Omental fat pad (tissue), 3 donors: ENCODE measurements at regions not wholly inside any gene's neighbourhood (a gene's known extent, or its start where the extent isn't known, plus 50 kb on each side); places are given as distances from the start of the nearest gene placed in this dataset.

Experiments
- ATAC-seq: fragments of 150-250 bp; one replicate; pipeline ENCODE4 v1.9.1; 2016; ENCODE audit warnings: mild to moderate bottlenecking, moderate library complexity; ENCODE audit not compliant: low FRiP score
- DNase-seq: peaks from one replicate; pipeline ENCODE4 v3.0.0-alpha.2; 2019; ENCODE audit warnings: low spot score
- TF ChIP-seq, protein P1 (sequence below), 3 donors: fragments of 450-650 bp; IDR thresholded peaks; one replicate each; pipeline ENCODE4 v1.5.1; 2016 to 2017; ENCODE audit warnings: antibody characterized with exemption in 3 of 3, mild to moderate bottlenecking in 3 of 3, moderate library complexity in 2 of 3

DNA sequence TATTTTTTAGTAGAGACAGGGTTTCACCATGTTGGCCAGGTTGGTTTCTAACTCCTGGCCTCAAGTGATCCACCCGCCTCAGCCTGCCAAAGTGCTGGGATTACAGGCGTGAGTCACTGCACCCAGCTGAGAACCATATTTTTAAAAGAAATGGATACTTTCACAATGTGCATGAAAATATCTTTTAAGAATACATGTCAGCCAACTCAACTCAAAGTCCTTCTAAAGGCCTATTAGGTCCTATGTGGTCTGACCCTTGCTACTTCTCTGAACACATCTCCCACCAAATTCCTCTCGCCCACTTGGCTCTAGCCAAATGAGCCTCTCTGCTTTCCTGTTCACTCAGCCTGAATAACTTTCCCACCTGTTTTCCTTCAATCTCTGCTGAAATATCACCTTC, 119.6 kb downstream of the MTX2 start:
- DNase-seq = no peak
- TF ChIP-seq, protein P1, sequence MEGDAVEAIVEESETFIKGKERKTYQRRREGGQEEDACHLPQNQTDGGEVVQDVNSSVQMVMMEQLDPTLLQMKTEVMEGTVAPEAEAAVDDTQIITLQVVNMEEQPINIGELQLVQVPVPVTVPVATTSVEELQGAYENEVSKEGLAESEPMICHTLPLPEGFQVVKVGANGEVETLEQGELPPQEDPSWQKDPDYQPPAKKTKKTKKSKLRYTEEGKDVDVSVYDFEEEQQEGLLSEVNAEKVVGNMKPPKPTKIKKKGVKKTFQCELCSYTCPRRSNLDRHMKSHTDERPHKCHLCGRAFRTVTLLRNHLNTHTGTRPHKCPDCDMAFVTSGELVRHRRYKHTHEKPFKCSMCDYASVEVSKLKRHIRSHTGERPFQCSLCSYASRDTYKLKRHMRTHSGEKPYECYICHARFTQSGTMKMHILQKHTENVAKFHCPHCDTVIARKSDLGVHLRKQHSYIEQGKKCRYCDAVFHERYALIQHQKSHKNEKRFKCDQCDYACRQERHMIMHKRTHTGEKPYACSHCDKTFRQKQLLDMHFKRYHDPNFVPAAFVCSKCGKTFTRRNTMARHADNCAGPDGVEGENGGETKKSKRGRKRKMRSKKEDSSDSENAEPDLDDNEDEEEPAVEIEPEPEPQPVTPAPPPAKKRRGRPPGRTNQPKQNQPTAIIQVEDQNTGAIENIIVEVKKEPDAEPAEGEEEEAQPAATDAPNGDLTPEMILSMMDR (IDR thresholded peaks at IDR 0.05) = no peak
- no peak for ATAC-seq

DNA sequence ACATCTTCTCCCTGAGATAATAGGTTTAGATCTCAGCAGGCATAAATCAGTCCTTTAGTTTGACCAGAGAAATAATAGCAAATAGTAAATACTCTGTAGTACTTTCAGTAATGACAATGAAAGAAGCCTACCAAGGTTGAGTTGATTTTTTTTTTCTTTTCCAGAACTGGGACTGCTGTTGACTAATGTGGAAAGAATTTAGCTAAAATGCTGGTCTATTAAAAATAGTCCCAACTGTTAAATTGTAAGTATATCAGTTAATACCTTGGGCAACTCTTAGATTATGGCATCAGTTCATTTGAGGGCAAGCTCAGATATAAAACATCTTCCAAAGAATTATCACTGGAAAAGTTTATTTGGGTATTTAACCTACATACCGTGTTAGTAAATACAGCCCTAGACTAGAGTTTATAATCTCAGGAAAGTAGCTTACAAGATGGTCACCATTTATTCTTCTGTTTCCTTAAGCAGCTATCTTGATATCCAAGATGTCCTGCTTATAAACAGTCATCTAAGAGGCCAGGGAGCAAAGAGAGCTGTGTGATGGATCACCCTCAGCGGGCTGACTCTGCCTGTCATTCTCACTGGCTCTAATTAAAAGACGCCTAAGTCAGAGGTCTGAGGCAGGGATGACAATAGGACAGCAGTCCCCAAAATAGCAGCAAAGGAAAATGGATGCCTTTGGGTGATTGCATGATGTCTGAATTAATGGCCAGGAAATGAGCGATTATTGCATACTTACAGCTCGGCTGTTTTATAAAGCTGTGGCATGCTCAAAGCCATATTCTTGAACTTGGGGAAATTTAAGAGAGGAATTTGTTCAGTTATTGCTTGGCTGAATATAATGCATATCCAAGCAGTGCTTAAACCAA, 121.3 kb downstream of the MTX2 start:
- no peak for DNase-seq
- TF ChIP-seq, protein P1 (IDR thresholded peaks at IDR 0.05) = no peak
- ATAC-seq = no peak

DNA sequence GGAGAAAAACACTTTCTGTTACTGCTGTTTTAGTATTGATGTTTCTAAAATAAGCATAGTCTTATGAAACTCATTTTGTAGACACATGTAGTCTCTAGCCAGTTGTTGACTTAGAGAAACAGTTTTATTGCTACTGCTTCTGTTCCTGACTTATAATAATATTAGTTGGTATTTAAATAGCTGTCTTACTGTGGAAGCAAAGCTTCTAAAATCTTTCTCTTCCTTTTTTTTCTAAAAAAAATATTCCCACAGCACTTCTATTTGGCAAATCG, 121.8 kb downstream of the MTX2 start:
- DNase-seq = no peak
- TF ChIP-seq, protein P1 (IDR thresholded peaks at IDR 0.05) = no peak
- ATAC-seq = no peak

DNA sequence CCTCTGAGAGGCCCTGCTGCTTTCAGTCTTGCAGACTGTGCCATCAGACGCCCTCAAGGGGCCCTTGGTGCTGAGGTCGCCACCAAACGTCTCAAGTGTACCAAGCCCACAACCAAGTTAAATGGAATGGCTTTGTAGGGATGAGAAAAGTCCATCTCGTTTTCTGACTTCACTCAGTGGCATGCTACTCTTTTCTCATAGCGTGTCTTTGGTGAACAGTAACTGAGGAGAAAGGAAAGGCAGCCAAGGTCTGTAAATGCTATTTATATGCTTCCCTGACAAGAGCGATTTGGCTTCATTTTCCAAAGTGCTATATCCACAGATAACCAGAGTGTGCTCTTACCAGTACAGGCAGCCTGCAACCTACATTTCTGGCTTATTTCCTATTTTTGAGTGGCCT, 123.0 kb downstream of the MTX2 start:
- TF ChIP-seq, protein P1 (IDR thresholded peaks at IDR 0.05) = no peak
- ATAC-seq (no peak), DNase-seq (no peak)

DNA sequence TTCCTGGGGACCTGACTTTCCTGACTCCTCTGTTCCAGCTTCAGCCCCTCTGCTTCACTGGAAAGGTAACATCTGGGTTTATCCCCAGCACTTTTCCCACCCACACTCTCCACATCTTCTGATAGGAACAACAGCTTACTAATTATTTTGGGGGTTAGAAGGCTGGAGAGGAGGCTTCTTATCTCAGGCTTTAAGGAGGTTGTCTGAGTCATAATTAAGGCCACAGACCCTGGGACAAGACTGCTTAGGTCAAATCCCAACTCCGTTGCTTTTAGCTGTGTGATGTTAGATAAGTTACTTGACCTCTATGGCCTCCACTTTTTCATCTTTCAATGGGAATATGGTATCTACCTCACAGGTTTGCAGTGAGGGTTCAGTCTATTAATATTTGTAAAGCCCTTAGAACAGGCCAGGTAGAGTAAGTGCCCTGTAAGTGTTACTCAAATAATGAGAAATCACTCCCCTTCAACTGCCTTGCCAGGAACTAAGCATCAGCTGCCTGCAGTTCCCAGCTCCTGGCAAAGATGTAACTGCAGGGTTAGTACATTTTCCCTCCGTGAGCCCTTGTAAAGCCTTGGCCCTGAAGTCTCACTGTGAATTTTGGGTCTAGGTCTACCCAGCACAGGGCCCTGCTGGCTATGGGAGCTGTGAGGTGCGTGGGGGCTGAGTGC, 123.6 kb downstream of the MTX2 start:
- TF ChIP-seq, protein P1 (IDR thresholded peaks at IDR 0.05) = no peak
- DNase-seq (no peak), ATAC-seq (no peak)

DNA sequence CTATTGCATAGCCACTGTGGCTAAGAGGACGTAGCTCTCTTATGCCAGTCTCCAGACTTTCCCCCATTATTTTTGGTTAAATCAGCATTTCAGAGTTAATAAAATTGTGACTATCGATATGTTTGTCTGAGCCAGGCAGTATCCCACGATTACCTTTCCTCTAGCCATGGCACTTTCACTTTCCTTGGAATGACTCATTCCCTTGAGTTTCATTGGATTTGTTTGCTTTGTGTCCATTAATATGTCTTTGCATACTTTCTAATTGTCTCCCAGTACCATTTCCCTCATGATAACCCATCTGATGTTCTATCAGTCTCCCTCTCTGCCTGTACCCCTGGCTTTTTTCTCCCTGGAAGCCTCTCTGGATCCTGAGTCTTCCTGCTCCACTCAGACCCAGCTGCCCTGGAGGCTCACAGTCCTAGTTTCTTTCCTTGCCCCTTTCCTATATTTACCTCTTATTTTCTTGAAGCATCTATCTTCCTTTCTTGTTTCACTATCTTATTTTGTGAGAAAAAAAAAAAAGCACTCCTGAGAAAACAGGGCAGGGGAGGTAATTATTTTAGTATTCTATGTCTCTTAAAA, 126.1 kb downstream of the MTX2 start:
- TF ChIP-seq, protein P1 (IDR thresholded peaks at IDR 0.05) = no peak
- no peak for DNase-seq
- ATAC-seq = no peak
